Suprapubic skin (tissue), 3 donors: ENCODE measurements at regions not wholly inside any gene's neighbourhood (a gene's known extent, or its start where the extent isn't known, plus 50 kb on each side); places are given as distances from the start of the nearest gene placed in this dataset.

Experiments
- EP300 ChIP-seq: sonication (generic); formaldehyde crosslinking; IDR thresholded peaks from one replicate; pipeline ENCODE4 v1.6.1; 2017; ENCODE audit warnings: antibody characterized with exemption
- TF ChIP-seq, protein P1 (sequence below), 2 donors: fragments of 200-600 bp in 1 of 2; fragments of 450-650 bp in 1 of 2; sonication (generic) in 1 of 2; IDR thresholded peaks; one replicate each; pipeline ENCODE4 v1.5.1; 2016 to 2019; ENCODE audit warnings: antibody characterized with exemption in 2 of 2, mild to moderate bottlenecking in 1 of 2, moderate library complexity in 1 of 2

- no peak for TF ChIP-seq EP300
- TF ChIP-seq, protein P1, sequence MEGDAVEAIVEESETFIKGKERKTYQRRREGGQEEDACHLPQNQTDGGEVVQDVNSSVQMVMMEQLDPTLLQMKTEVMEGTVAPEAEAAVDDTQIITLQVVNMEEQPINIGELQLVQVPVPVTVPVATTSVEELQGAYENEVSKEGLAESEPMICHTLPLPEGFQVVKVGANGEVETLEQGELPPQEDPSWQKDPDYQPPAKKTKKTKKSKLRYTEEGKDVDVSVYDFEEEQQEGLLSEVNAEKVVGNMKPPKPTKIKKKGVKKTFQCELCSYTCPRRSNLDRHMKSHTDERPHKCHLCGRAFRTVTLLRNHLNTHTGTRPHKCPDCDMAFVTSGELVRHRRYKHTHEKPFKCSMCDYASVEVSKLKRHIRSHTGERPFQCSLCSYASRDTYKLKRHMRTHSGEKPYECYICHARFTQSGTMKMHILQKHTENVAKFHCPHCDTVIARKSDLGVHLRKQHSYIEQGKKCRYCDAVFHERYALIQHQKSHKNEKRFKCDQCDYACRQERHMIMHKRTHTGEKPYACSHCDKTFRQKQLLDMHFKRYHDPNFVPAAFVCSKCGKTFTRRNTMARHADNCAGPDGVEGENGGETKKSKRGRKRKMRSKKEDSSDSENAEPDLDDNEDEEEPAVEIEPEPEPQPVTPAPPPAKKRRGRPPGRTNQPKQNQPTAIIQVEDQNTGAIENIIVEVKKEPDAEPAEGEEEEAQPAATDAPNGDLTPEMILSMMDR (IDR thresholded peaks at IDR 0.05): no peak
Observed at GRCh38 chr10:9097991-9098306, 1043.5 kb downstream of the GATA3 start.
